Osteocyte (in vitro differentiated cells): ENCODE measurements at regions not wholly inside any gene's neighbourhood (a gene's known extent, or its start where the extent isn't known, plus 50 kb on each side); places are given as distances from the start of the nearest gene placed in this dataset.

ENCODE experiments used
- DNase-seq: peaks from one replicate; pipeline ENCODE4 v3.0.0; 2021; ENCODE audit warnings: mixed read lengths; ENCODE audit not compliant: unreplicated experiment; ENCODE audit errors: extremely low spot score
- H3K27ac Mint-ChIP-seq: one replicate; pipeline ENCODE4 v1.8.0; 2021; ENCODE audit warnings: mild to moderate bottlenecking, mixed read lengths; ENCODE audit not compliant: unreplicated experiment
- H3K27me3 Mint-ChIP-seq: one replicate; pipeline ENCODE4 v1.8.0; 2021; ENCODE audit warnings: mixed read lengths; ENCODE audit not compliant: unreplicated experiment
- H3K36me3 Mint-ChIP-seq: one replicate; pipeline ENCODE4 v1.8.0; 2021; ENCODE audit warnings: mixed read lengths; ENCODE audit not compliant: unreplicated experiment
- H3K4me1 Mint-ChIP-seq: one replicate; pipeline ENCODE4 v1.8.0; 2021; ENCODE audit warnings: mixed read lengths; ENCODE audit not compliant: unreplicated experiment
- H3K4me3 Mint-ChIP-seq: one replicate; pipeline ENCODE4 v1.8.0; 2021; ENCODE audit warnings: mild to moderate bottlenecking, moderate library complexity, mixed read lengths; ENCODE audit not compliant: unreplicated experiment
- H3K9me3 Mint-ChIP-seq: one replicate; pipeline ENCODE4 v1.8.0; 2021; ENCODE audit warnings: mixed read lengths; ENCODE audit not compliant: unreplicated experiment
- CTCF ChIP-seq: fragments of 200-600 bp; sonication (generic); IDR thresholded peaks from 2 replicates; pipeline ENCODE4 v1.5.0; 2021; ENCODE audit warnings: antibody characterized with exemption, mild to moderate bottlenecking, moderate library complexity

GRCh38 chr10:62623223-62623622 lies 181.3 kb upstream of the ADO start:
- Mint-ChIP-seq H3K27me3 (no peaks in the 10 kb centered on the region), H3K4me1 (peaks cover 15% of the 10 kb centered on the region), H3K27ac (no peak overlapping the region), H3K36me3 (no peaks in the 10 kb centered on the region), H3K9me3 (no peaks in the 10 kb centered on the region), H3K4me3 (no peak overlapping the region)
- no peak for TF ChIP-seq CTCF
- DNase-seq, result no peak

GRCh38 chr10:62625484-62625883 lies 179.0 kb upstream of the ADO start:
- Mint-ChIP-seq H3K36me3 (no peaks in the 10 kb centered on the region), H3K27me3 (no peaks in the 10 kb centered on the region), H3K4me1 (peaks cover 10% of the 10 kb centered on the region), H3K9me3 (no peaks in the 10 kb centered on the region), H3K4me3 (no peak overlapping the region), H3K27ac (no peak overlapping the region)
- TF ChIP-seq CTCF, result no peak
- DNase-seq, result no peak

GRCh38 chr10:62626079-62626478 lies 178.4 kb upstream of the ADO start:
- Mint-ChIP-seq H3K27me3 (no peaks in the 10 kb centered on the region), H3K27ac (no peak overlapping the region)

GRCh38 chr10:62626817-62627216 lies 177.7 kb upstream of the ADO start:
- H3K4me3 Mint-ChIP-seq, result no peak overlapping the region
- no peak for DNase-seq
- H3K9me3 Mint-ChIP-seq, result no peaks in the 10 kb centered on the region
- H3K4me1 Mint-ChIP-seq, result peaks cover 10% of the 10 kb centered on the region
- no peaks in the 10 kb centered on the region for H3K36me3 Mint-ChIP-seq
- no peak for TF ChIP-seq CTCF
- no peak overlapping the region for H3K27ac Mint-ChIP-seq
- H3K27me3 Mint-ChIP-seq, result no peaks in the 10 kb centered on the region

More at GRCh38 chr10:62626079-62626478, 178.4 kb upstream of the ADO start:
- Mint-ChIP-seq H3K9me3 (no peaks in the 10 kb centered on the region), H3K4me3 (no peak overlapping the region), H3K36me3 (no peaks in the 10 kb centered on the region), H3K4me1 (peaks cover 10% of the 10 kb centered on the region)
- no peak for TF ChIP-seq CTCF
- no peak for DNase-seq

GRCh38 chr10:62627983-62628382 lies 176.5 kb upstream of the ADO start:
- H3K9me3 Mint-ChIP-seq, result no peaks in the 10 kb centered on the region
- H3K36me3 Mint-ChIP-seq, result no peaks in the 10 kb centered on the region
- no peak overlapping the region for H3K4me3 Mint-ChIP-seq
- TF ChIP-seq CTCF, result no peak
- H3K27me3 Mint-ChIP-seq, result no peaks in the 10 kb centered on the region
- H3K27ac Mint-ChIP-seq, result no peak overlapping the region
- H3K4me1 Mint-ChIP-seq, result peaks cover 10% of the 10 kb centered on the region
- DNase-seq, result no peak
